ENCODE measurements at regions not wholly inside any gene's neighbourhood (a gene's known extent, or its start where the extent isn't known, plus 50 kb on each side); places are given as distances from the start of the nearest gene placed in this dataset.

- no peak for DNase-seq
Observed at GRCh38 chr17:74070374-74070773, 133.1 kb upstream of the RPL38 start.

- no peak for DNase-seq
Observed at GRCh38 chr17:74070998-74071679, 132.3 kb upstream of the RPL38 start.

GRCh38 chr17:74072340-74072739, 131.1 kb upstream of the RPL38 start:
- DNase-seq, result no peak

GRCh38 chr17:74076446-74076845, 127.0 kb upstream of the RPL38 start:
- DNase-seq, result no peak

GRCh38 chr17:74077231-74077630, 126.2 kb upstream of the RPL38 start:
- no peak for DNase-seq

- no peak for DNase-seq
Observed at GRCh38 chr17:74078363-74078941, 125.0 kb upstream of the RPL38 start.

- no peak for DNase-seq
Observed at GRCh38 chr17:74079537-74080300, 123.8 kb upstream of the RPL38 start.

GRCh38 chr17:74080656-74081582, 122.6 kb upstream of the RPL38 start:
- DNase-seq, result no peak

GRCh38 chr17:74082886-74083285, 120.6 kb upstream of the RPL38 start:
- no peak for DNase-seq

- DNase-seq, result no peak
Observed at GRCh38 chr17:74083321-74083720, 120.2 kb upstream of the RPL38 start.

GRCh38 chr17:74085434-74085833, 118.0 kb upstream of the RPL38 start:
- DNase-seq, result no peak

GRCh38 chr17:74087002-74087585, 116.4 kb upstream of the RPL38 start:
- no peak for DNase-seq

GRCh38 chr17:74088285-74088933, 115.1 kb upstream of the RPL38 start:
- no peak for DNase-seq

- no peak for DNase-seq
Observed at GRCh38 chr17:74088934-74089329, 114.5 kb upstream of the RPL38 start.

- no peak for DNase-seq
Observed at GRCh38 chr17:74089380-74089779, 114.1 kb upstream of the RPL38 start.

- no peak for DNase-seq
Observed at GRCh38 chr17:74089869-74090464, 113.5 kb upstream of the RPL38 start.

- no peak for DNase-seq
Observed at GRCh38 chr17:74094651-74095050, 108.8 kb upstream of the RPL38 start.

GRCh38 chr17:74096456-74096855, 107.0 kb upstream of the RPL38 start:
- no peak for DNase-seq

GRCh38 chr17:74097450-74098135, 105.9 kb upstream of the RPL38 start:
- no peak for DNase-seq

- DNase-seq, result no peak
Observed at GRCh38 chr17:74098136-74099024, 105.1 kb upstream of the RPL38 start.

All from activated T-cell treated with anti-CD3 and anti-CD28 coated beads, Interleukin-2, amount 50 U/mL, for 1 hour (primary cell).